Ishikawa (cell line): ENCODE measurements at regions not wholly inside any gene's neighbourhood (a gene's known extent, or its start where the extent isn't known, plus 50 kb on each side); places are given as distances from the start of the nearest gene placed in this dataset.

ENCODE experiments used
- CEBPB ChIP-seq: IDR thresholded peaks from 2 replicates; pipeline ENCODE4 v1.6.1; 2012
- CREB1 ChIP-seq: IDR thresholded peaks from 2 replicates; pipeline ENCODE4 v1.6.1; 2012; ENCODE audit warnings: low read depth
- EGR1 ChIP-seq: IDR thresholded peaks from 2 replicates; pipeline ENCODE4 v1.6.1; 2012
- EP300 ChIP-seq: IDR thresholded peaks from 2 replicates; pipeline ENCODE4 v1.6.1; 2012; ENCODE audit warnings: borderline replicate concordance
- NFIC ChIP-seq: IDR thresholded peaks from 2 replicates; pipeline ENCODE4 v1.6.1; 2012
- TCF12 ChIP-seq: IDR thresholded peaks from 2 replicates; pipeline ENCODE4 v1.6.1; 2012; ENCODE audit warnings: low read depth
- YY1 ChIP-seq: IDR thresholded peaks from 2 replicates; pipeline ENCODE4 v1.6.1; 2012; ENCODE audit warnings: low read depth
- TF ChIP-seq, protein P1 (sequence below): IDR thresholded peaks from 2 replicates; pipeline ENCODE4 v1.6.1; 2012

DNA sequence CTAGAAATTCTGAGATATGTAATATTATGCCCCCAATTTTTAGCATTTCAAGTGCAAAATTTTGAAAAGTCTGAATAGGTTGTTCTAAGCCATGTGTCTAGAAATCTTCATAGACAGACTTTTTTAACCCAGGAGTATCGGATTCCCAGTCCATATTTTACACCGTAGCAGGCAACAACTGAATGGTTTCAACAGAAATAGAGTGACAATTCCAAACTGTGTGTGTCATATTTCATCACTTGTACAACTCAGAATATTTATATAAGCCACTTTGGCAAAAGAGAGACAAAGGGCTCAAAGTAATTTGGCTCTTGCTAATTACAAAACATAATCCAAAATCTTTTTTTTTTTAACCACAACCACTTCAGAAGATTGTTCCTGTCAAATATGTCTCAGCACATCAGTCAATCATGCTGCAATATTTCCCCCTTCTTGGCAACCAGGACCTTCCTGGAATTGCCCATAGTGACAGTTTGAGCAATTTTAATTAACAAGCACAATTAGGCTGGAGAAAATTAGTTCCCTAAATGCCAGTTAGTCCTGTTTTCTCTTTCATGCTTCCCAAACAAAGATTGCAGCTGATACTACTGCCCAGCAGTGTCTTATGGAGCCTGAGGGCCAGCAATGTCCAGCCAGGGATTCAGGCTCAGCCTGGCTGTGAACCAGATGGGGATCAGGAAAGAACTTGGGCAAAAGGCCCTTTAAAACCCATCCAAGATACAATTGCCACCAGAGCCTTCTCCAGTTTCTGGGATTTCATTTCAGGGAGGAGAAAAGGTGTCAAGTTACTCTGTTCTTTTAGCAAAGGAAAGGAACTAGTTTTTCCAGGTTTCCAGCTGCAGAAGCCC, 533.3 kb upstream of the GHITM start:
- TF ChIP-seq CEBPB (no peak), TCF12 (no peak), EP300 (no peak), YY1 (no peak), EGR1 (no peak), NFIC (no peak), CREB1 (no peak)
- TF ChIP-seq, protein P1, sequence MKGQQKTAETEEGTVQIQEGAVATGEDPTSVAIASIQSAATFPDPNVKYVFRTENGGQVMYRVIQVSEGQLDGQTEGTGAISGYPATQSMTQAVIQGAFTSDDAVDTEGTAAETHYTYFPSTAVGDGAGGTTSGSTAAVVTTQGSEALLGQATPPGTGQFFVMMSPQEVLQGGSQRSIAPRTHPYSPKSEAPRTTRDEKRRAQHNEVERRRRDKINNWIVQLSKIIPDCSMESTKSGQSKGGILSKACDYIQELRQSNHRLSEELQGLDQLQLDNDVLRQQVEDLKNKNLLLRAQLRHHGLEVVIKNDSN = no peak
